H1 (cell line): ENCODE measurements at regions not wholly inside any gene's neighbourhood (a gene's known extent, or its start where the extent isn't known, plus 50 kb on each side); places are given as distances from the start of the nearest gene placed in this dataset.

Experiments used
- CTCF ChIA-PET: fragments of 300-600 bp; sonication (Branson Sonifier 250); formaldehyde crosslinking; loops from one replicate; lab custom pipeline; 2021; ENCODE audit not compliant: partially characterized antibody; lab: Charles Lee
- POLR2A ChIA-PET: fragments of 300-600 bp; sonication (Branson Sonifier 250); formaldehyde crosslinking; loops from one replicate; lab custom pipeline; 2021; ENCODE audit warnings: inconsistent platforms; ENCODE audit not compliant: partially characterized antibody; lab: Charles Lee
- DNase-seq, 2 experiments: peaks; one replicate each; pipeline versions ENCODE4 v3.0.0 to v3.0.0-alpha.2; 2010 to 2022; ENCODE audit warnings: low spot score in 2 of 2, low read depth in 1 of 2, mixed read lengths in 1 of 2
- FAIRE-seq: peaks from 2 replicates; lab custom pipeline; 2011; peaks lifted over from hg19 to GRCh38; lab: Jason Lieb, UNC
- H2AFZ ChIP-seq: 2 replicates; pipeline ENCODE4 v1.8.1; 2012; ENCODE audit warnings: low read length, inconsistent platforms
- H2AK5ac ChIP-seq: 2 replicates; pipeline ENCODE4 v1.6.1; 2013; ENCODE audit warnings: low read depth, low read length
- H2BK120ac ChIP-seq: replicated peaks from 2 replicates; pipeline ENCODE3; 2013; ENCODE audit warnings: low read depth, low read length, inconsistent platforms
- H2BK12ac ChIP-seq: 2 replicates; pipeline ENCODE4 v1.6.1; 2013; ENCODE audit warnings: low read depth, low read length
- H2BK15ac ChIP-seq: 2 replicates; pipeline ENCODE4 v1.6.1; 2013; ENCODE audit warnings: low read length
- H2BK20ac ChIP-seq: 2 replicates; pipeline ENCODE4 v1.6.1; 2013; ENCODE audit warnings: low read length
- H2BK5ac ChIP-seq: 2 replicates; pipeline ENCODE4 v1.6.1; 2013; ENCODE audit warnings: low read depth, low read length
- H3K14ac ChIP-seq: 2 replicates; pipeline ENCODE4 v1.6.1; 2013; ENCODE audit warnings: inconsistent platforms; ENCODE audit not compliant: insufficient read length
- H3K18ac ChIP-seq: 2 replicates; pipeline ENCODE4 v1.6.1; 2013; ENCODE audit warnings: low read length; ENCODE audit errors: extremely low read depth
- H3K23ac ChIP-seq: 2 replicates; pipeline ENCODE4 v1.6.1; 2013; ENCODE audit warnings: inconsistent platforms; ENCODE audit not compliant: insufficient read length
- H3K23me2 ChIP-seq: 2 replicates; pipeline ENCODE4 v1.6.1; 2013; ENCODE audit warnings: low read depth, low read length
- H3K27ac ChIP-seq: 2 replicates; pipeline ENCODE4 v1.6.1; 2011; ENCODE audit warnings: low read depth, low read length, inconsistent platforms
- H3K27me3 ChIP-seq, 4 experiments: replicated peaks in 1 of 4; 1 replicate in 1 of 4; 2 replicates in 3 of 4; pipeline versions ENCODE4 v1.6.1 to v1.8.1; 2011 to 2013; ENCODE audit warnings: low read length in 3 of 4, mild to moderate bottlenecking in 3 of 4, inconsistent platforms in 2 of 4, mixed read lengths in 2 of 4, moderate library complexity in 1 of 4; ENCODE audit not compliant: control insufficient read depth in 3 of 4, insufficient read depth in 3 of 4; ENCODE audit errors: extremely low read depth in 1 of 4
- H3K36me3 ChIP-seq, 4 experiments: 2 replicates each; pipeline versions ENCODE4 v1.6.1 to v1.8.1; 2011 to 2013; ENCODE audit warnings: mild to moderate bottlenecking in 4 of 4, low read length in 3 of 4, moderate library complexity in 2 of 4, control low read depth in 1 of 4, inconsistent platforms in 1 of 4; ENCODE audit not compliant: insufficient read depth in 4 of 4, control insufficient read depth in 2 of 4
- H3K4ac ChIP-seq: replicated peaks from 2 replicates; pipeline ENCODE3; 2013; ENCODE audit warnings: low read length, low read depth, mixed read lengths, inconsistent platforms; ENCODE audit not compliant: insufficient read length
- H3K4me1 ChIP-seq, 4 experiments: replicated peaks in 1 of 4; 1 replicate in 1 of 4; 2 replicates in 3 of 4; pipeline versions ENCODE4 v1.6.1 to v1.8.1; 2011 to 2013; ENCODE audit warnings: low read length in 3 of 4, inconsistent platforms in 2 of 4, mixed read lengths in 1 of 4; ENCODE audit not compliant: insufficient read depth in 4 of 4, control insufficient read depth in 3 of 4
- H3K4me2 ChIP-seq, 2 experiments: 2 replicates each; pipeline versions ENCODE4 v1.6.1 to v1.8.1; 2011 to 2013; ENCODE audit warnings: low read depth in 2 of 2, low read length in 2 of 2, control low read depth in 1 of 2, inconsistent platforms in 1 of 2, mild to moderate bottlenecking in 1 of 2; ENCODE audit not compliant: insufficient read depth in 1 of 2
- H3K4me3 ChIP-seq, 4 experiments: fragments of 200-600, 300-600 bp in 1 of 4; sonication (generic), shearing (Covaris generic), sonication (Bioruptor Twin) in 1 of 4; 2 replicates each; pipeline versions ENCODE4 v1.5.1 to v1.8.1; 2011 to 2016; ENCODE audit warnings: low read length in 4 of 4, low read depth in 3 of 4, control low read depth in 2 of 4, inconsistent platforms in 2 of 4, mild to moderate bottlenecking in 2 of 4, mixed read lengths in 1 of 4, moderate library complexity in 1 of 4; ENCODE audit not compliant: insufficient read depth in 2 of 4; ENCODE audit errors: extremely low read depth in 1 of 4
- H3K56ac ChIP-seq: replicated peaks from 2 replicates; pipeline ENCODE3; 2013; ENCODE audit warnings: low read depth, mild to moderate bottlenecking, mixed read lengths, low read length, inconsistent platforms; ENCODE audit not compliant: insufficient read length
- H3K79me1 ChIP-seq: 2 replicates; pipeline ENCODE4 v1.6.1; 2013; ENCODE audit warnings: low read depth, low read length, control low read depth
- H3K79me2 ChIP-seq, 2 experiments: 2 replicates each; pipeline versions ENCODE4 v1.6.1 to v1.8.1; 2012 to 2013; ENCODE audit warnings: low read length in 2 of 2, mild to moderate bottlenecking in 2 of 2, inconsistent platforms in 1 of 2; ENCODE audit not compliant: insufficient read depth in 2 of 2, control insufficient read depth in 1 of 2
- H3K9ac ChIP-seq, 4 experiments: replicated peaks in 1 of 4; 1 replicate in 1 of 4; 2 replicates in 3 of 4; pipeline versions ENCODE4 v1.6.1 to v1.8.1; 2011 to 2013; ENCODE audit warnings: low read depth in 3 of 4, low read length in 3 of 4, control low read depth in 2 of 4, mild to moderate bottlenecking in 2 of 4, moderate library complexity in 2 of 4, inconsistent platforms in 1 of 4; ENCODE audit errors: extremely low read depth in 1 of 4
- H3K9me3 ChIP-seq, 2 experiments: 2 replicates each; pipeline versions ENCODE4 v1.6.1 to v1.8.1; 2012 to 2013; ENCODE audit warnings: mild to moderate bottlenecking in 2 of 2, moderate library complexity in 2 of 2, control low read depth in 1 of 2, inconsistent platforms in 1 of 2, low read depth in 1 of 2, low read length in 1 of 2, mixed read lengths in 1 of 2; ENCODE audit not compliant: insufficient read depth in 2 of 2
- H4K20me1 ChIP-seq, 2 experiments: replicated peaks in 1 of 2; 2 replicates each; pipeline versions ENCODE3 to v1.8.1; 2011 to 2013; ENCODE audit warnings: inconsistent platforms in 2 of 2, low read length in 2 of 2, mild to moderate bottlenecking in 1 of 2; ENCODE audit not compliant: insufficient read depth in 2 of 2, control insufficient read depth in 1 of 2
- H4K5ac ChIP-seq: 2 replicates; pipeline ENCODE4 v1.6.1; 2013; ENCODE audit warnings: low read length, low read depth, mixed read lengths, inconsistent platforms; ENCODE audit not compliant: insufficient read length
- H4K8ac ChIP-seq: 2 replicates; pipeline ENCODE4 v1.8.0; 2013; ENCODE audit warnings: mild to moderate bottlenecking, moderate library complexity, low read length, inconsistent platforms; ENCODE audit not compliant: insufficient read depth; ENCODE audit errors: extremely low read depth
- H4K91ac ChIP-seq: replicated peaks from 2 replicates; pipeline ENCODE3; 2013; ENCODE audit warnings: low read length, mixed read lengths, inconsistent platforms; ENCODE audit not compliant: insufficient read length
- CREB1 ChIP-seq: IDR thresholded peaks from 2 replicates; pipeline ENCODE4 v1.6.1; 2012; ENCODE audit warnings: inconsistent platforms
- E2F6 ChIP-seq: IDR thresholded peaks from 2 replicates; pipeline ENCODE4 v1.6.1; 2012; ENCODE audit warnings: inconsistent platforms
- PHF8 ChIP-seq: fragments of 200-600 bp; sonication (generic); conservative IDR thresholded peaks from 2 replicates; pipeline ENCODE4 v1.7.1; 2012; ENCODE audit warnings: low read depth, mild to moderate bottlenecking, inconsistent platforms, low read length, moderate library complexity
- SIN3A ChIP-seq, 2 experiments: IDR thresholded peaks in 1 of 2; conservative IDR thresholded peaks in 1 of 2; 2 replicates each; pipeline ENCODE4 v1.6.1; 2011 to 2012; ENCODE audit warnings: low read length in 2 of 2, improper control_type of control experiment in 1 of 2, low read depth in 1 of 2, mild to moderate bottlenecking in 1 of 2
- SIX5 ChIP-seq: IDR thresholded peaks from 2 replicates; pipeline ENCODE4 v1.6.1; 2011; ENCODE audit warnings: mild to moderate bottlenecking, low read depth, low read length
- SUZ12 ChIP-seq: fragments of 200-600 bp; sonication (generic); IDR thresholded peaks from 2 replicates; pipeline ENCODE4 v1.6.1; 2012; ENCODE audit warnings: mild to moderate bottlenecking, inconsistent platforms, low read length, moderate library complexity, mixed read lengths
- ZNF274 ChIP-seq: IDR thresholded peaks from 2 replicates; pipeline ENCODE4 v1.7.0; 2012; ENCODE audit warnings: low read length, borderline replicate concordance; ENCODE audit errors: extremely low read depth
- WGBS, 2 experiments: shearing (Covaris generic) in 1 of 2; methylation state at CpG; one replicate each; pipeline versions ENCODE4 v1.1.6 to v1.1.7; 2013 to 2015; ENCODE audit warnings: low lambda C conversion rate in 2 of 2, mixed read lengths in 2 of 2, inconsistent platforms in 1 of 2, low coverage in 1 of 2, missing lambda C conversion rate in 1 of 2; ENCODE audit not compliant: insufficient replicate concordance in 2 of 2, insufficient coverage in 1 of 2, insufficient read length in 1 of 2; ENCODE audit errors: extremely low coverage in 1 of 2, missing lambda C conversion rate in 1 of 2; 5-methylcytosine and 5-hydroxymethylcytosine counted together

GRCh38 chr2:172667581-172668325 is 67.9 kb upstream of the RAPGEF4 start:
- Histone ChIP-seq H2BK12ac (no peak overlapping the region), H3K23ac (no peak overlapping the region), H3K27me3 (peaks cover 0 to 2% (median under 1%) of the 10 kb centered on the region in 4 experiments; a peak in 1 of 7 replicates), H2BK15ac (no peak overlapping the region), H3K79me1 (no peaks in the 10 kb centered on the region), H2BK20ac (no peak overlapping the region), H3K36me3 (no peaks in the 10 kb centered on the region), H3K4me3 (no peak overlapping the region), H3K4me2 (no peak overlapping the region), H3K23me2 (no peaks in the 10 kb centered on the region), H4K8ac (no peak overlapping the region), H3K4me1 (peaks cover 0 to 5% (median 0%) of the 10 kb centered on the region in 4 experiments; a peak in 1 of 7 replicates), H3K79me2 (no peaks in the 10 kb centered on the region), H2BK5ac (no peak overlapping the region), H3K14ac (no peak overlapping the region), H3K9ac (no peak overlapping the region), H3K27ac (no peak overlapping the region), H2BK120ac (no peak overlapping the region), H4K20me1 (no peaks in the 10 kb centered on the region), H3K18ac (no peak overlapping the region), H4K91ac (no peak overlapping the region), H3K56ac (no peak overlapping the region), H4K5ac (no peak overlapping the region), H2AFZ (no peak overlapping the region), H3K4ac (no peak overlapping the region), H2AK5ac (no peak overlapping the region), H3K9me3 (no peaks in the 10 kb centered on the region)
- CTCF ChIA-PET = interaction anchor here (0.9 to 1.4 kb wide), 4 partner anchors 12 to 74 kb away, joined by 4 to 6 read pairs (median 4); no protein-coding TSS in a partner anchor
- DNase-seq (no peak), FAIRE-seq (no peak)
- POLR2A ChIA-PET = no interaction called here
- 84% methylated on average over 3 of the region's 3 CpGs; no CpG with 5 or more reads in 1 of the 2 experiments for WGBS, 2 experiments
- TF ChIP-seq CREB1 (no peak), PHF8 (no peak), SIN3A (conservative IDR thresholded peaks at IDR 0.05 in 1 of 2, IDR thresholded peaks at IDR 0.05 in 1 of 2; ENCODE audit: low read depth in 1 of 2, low read length in 2 of 2) (no peak), ZNF274 (no peak), SUZ12 (no peak), E2F6 (no peak), SIX5 (no peak)
